ENCODE measurements at regions not wholly inside any gene's neighbourhood (a gene's known extent, or its start where the extent isn't known, plus 50 kb on each side); places are given as distances from the start of the nearest gene placed in this dataset.
"Not testable (repeated sequence)": the region's sequence is repeated elsewhere in the genome, so short reads cannot be mapped to it uniquely, and the experiment has no call there.

DNA sequence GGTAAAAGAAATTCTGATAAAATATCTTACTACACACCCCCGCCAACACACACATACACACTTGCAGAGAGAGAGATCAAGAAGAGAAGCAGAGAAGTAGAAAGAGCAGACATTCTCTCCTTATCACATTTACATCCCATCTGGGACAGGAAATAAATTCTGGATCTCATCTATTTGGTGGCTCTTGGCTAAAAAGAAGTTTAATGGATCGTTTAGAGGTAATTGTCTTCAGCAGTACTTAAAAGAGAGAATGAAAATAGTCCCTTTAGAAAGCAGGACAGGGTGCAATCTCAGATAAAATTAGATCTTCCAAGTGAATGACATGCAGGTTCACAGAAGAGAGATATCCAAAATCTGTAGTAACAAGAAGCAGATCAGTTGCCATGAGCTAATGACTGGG is 1392.5 kb downstream of the RAPGEF2 start:
- H3K36me3 ChIP-seq (ENCODE audit: insufficient read depth, low read length), result no peaks in the 10 kb centered on the region
- no peaks in the 10 kb centered on the region for H3K4me1 ChIP-seq (ENCODE audit: insufficient read depth, low read length)
- H3K27me3 ChIP-seq (ENCODE audit: insufficient read depth, low read length, poor library complexity, severe bottlenecking), result no peaks in the 10 kb centered on the region
- H3K4me1 Mint-ChIP-seq, result no peaks in the 10 kb centered on the region
- H3K4me3 ChIP-seq (ENCODE audit: low read length), result no peak overlapping the region
- H3K27me3 Mint-ChIP-seq, result no peaks in the 10 kb centered on the region
- no peaks in the 10 kb centered on the region for H3K36me3 Mint-ChIP-seq
- H3K9me3 Mint-ChIP-seq, result peaks cover 0 to 37% (median 10%) of the 10 kb centered on the region in 5 donors
- ChIA-PET POLR2A (no interaction called here), CTCF (no interaction called here)
- DNase-seq, result no peak
- H3K27ac ChIP-seq (ENCODE audit: low read depth, low read length), result no peak overlapping the region
- no peak overlapping the region for H3K4me3 Mint-ChIP-seq
- no peak overlapping the region for H3K27ac Mint-ChIP-seq
- H3K9me3 ChIP-seq (ENCODE audit: low read length), result no peaks in the 10 kb centered on the region

DNA sequence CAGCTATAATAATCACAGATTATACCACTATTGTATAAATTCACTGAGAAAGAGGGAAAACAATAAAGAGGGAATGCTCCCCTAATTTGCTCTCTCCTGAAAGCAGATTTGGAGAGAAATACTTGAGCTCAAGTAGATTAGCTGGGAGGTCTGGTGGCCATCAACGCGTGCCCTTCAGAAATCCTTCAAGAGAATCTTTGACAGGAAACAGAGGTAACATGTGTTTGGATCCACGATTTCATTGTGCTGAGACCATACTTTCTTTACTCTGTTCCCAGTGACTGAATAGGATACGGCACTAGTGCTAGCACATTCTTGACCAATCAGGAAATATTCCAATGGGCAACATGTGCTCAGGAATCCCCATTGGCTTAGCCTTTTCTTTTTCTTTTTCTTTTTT is 1395.3 kb downstream of the RAPGEF2 start:
- H3K27ac ChIP-seq (ENCODE audit: low read depth, low read length), result no peak overlapping the region
- CTCF ChIA-PET, result no interaction called here

DNA sequence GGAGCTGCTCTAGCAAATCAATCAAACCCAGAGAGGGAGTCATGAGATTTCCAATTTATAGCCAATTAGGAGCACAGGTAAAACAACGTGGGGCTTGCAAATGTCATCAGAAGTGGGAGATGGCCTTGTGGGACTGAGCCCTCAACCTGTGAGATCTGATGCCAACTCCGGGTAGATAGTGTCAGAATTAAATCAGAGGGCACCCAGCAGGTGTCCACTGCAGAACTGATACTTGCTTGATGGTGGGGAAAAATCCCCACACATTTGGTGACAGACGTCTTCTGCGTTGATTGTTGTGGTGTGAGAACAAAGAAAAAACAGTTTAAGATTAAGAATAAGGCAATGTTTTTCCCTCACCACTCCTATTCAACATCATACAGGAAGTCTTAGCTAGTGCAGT is 1402.8 kb downstream of the RAPGEF2 start:
- H3K27ac ChIP-seq (ENCODE audit: low read depth, low read length), result no peak overlapping the region
- H3K36me3 Mint-ChIP-seq, result no peaks in the 10 kb centered on the region
- H3K4me1 ChIP-seq (ENCODE audit: insufficient read depth, low read length), result no peaks in the 10 kb centered on the region
- ChIA-PET CTCF (no interaction called here), POLR2A (no interaction called here)
- H3K27ac Mint-ChIP-seq, result no peak overlapping the region
- no peak for DNase-seq
- no peaks in the 10 kb centered on the region for H3K27me3 ChIP-seq (ENCODE audit: insufficient read depth, low read length, poor library complexity, severe bottlenecking)
- peaks cover 0 to 30% (median 4%) of the 10 kb centered on the region in 5 donors for H3K9me3 Mint-ChIP-seq
- H3K4me3 Mint-ChIP-seq, result no peak overlapping the region
- no peaks in the 10 kb centered on the region for H3K9me3 ChIP-seq (ENCODE audit: low read length)
- no peaks in the 10 kb centered on the region for H3K4me1 Mint-ChIP-seq
- H3K36me3 ChIP-seq (ENCODE audit: insufficient read depth, low read length), result no peaks in the 10 kb centered on the region
- H3K4me3 ChIP-seq (ENCODE audit: low read length), result no peak overlapping the region
- H3K27me3 Mint-ChIP-seq, result no peaks in the 10 kb centered on the region

More for the DNA sequence above, 1395.3 kb downstream of the RAPGEF2 start:
- no peaks in the 10 kb centered on the region for H3K27me3 Mint-ChIP-seq
- Histone ChIP-seq H3K4me3 (ENCODE audit: low read length) (no peak overlapping the region), H3K36me3 (ENCODE audit: insufficient read depth, low read length) (no peaks in the 10 kb centered on the region), H3K4me1 (ENCODE audit: insufficient read depth, low read length) (no peaks in the 10 kb centered on the region), H3K9me3 (ENCODE audit: low read length) (no peaks in the 10 kb centered on the region), H3K27me3 (ENCODE audit: insufficient read depth, low read length, poor library complexity, severe bottlenecking) (no peaks in the 10 kb centered on the region)
- H3K4me3 Mint-ChIP-seq, result no peak overlapping the region
- no peaks in the 10 kb centered on the region for H3K36me3 Mint-ChIP-seq
- DNase-seq, result no peak
- no peaks in the 10 kb centered on the region for H3K4me1 Mint-ChIP-seq
- H3K27ac Mint-ChIP-seq, result no peak overlapping the region
- POLR2A ChIA-PET, result no interaction called here
- peaks cover 3 to 21% (median 9%) of the 10 kb centered on the region in 5 donors for H3K9me3 Mint-ChIP-seq

- Histone ChIP-seq H3K4me1 (ENCODE audit: insufficient read depth, low read length) (no peaks in the 10 kb centered on the region), H3K36me3 (ENCODE audit: insufficient read depth, low read length) (no peaks in the 10 kb centered on the region), H3K27me3 (ENCODE audit: insufficient read depth, low read length, poor library complexity, severe bottlenecking) (no peaks in the 10 kb centered on the region), H3K27ac (ENCODE audit: low read depth, low read length) (no peak overlapping the region), H3K9me3 (ENCODE audit: low read length) (no peaks in the 10 kb centered on the region), H3K4me3 (ENCODE audit: low read length) (no peak overlapping the region)
- Mint-ChIP-seq H3K36me3 (no peaks in the 10 kb centered on the region), H3K27me3 (no peaks in the 10 kb centered on the region), H3K27ac (no peak overlapping the region), H3K4me1 (no peaks in the 10 kb centered on the region), H3K4me3 (no peak overlapping the region), H3K9me3 (peaks cover 0 to 29% (median 9%) of the 10 kb centered on the region in 5 donors)
- ChIA-PET CTCF (no interaction called here), POLR2A (no interaction called here)
- DNase-seq, result no peak
Observed at GRCh38 chr4:160510928-160511327, 1408.0 kb downstream of the RAPGEF2 start.

- no peaks in the 10 kb centered on the region for H3K36me3 Mint-ChIP-seq
- H3K4me1 Mint-ChIP-seq, result no peaks in the 10 kb centered on the region
- no peak for DNase-seq
- H3K4me3 Mint-ChIP-seq, result no peak overlapping the region
- peaks cover 1 to 26% (median 9%) of the 10 kb centered on the region in 5 donors for H3K9me3 Mint-ChIP-seq
- H3K9me3 ChIP-seq (ENCODE audit: low read length), result no peaks in the 10 kb centered on the region
- H3K27me3 ChIP-seq (ENCODE audit: insufficient read depth, low read length, poor library complexity, severe bottlenecking), result no peaks in the 10 kb centered on the region
- H3K36me3 ChIP-seq (ENCODE audit: insufficient read depth, low read length), result no peaks in the 10 kb centered on the region
- no peak overlapping the region for H3K27ac ChIP-seq (ENCODE audit: low read depth, low read length)
- ChIA-PET CTCF (no interaction called here), POLR2A (no interaction called here)
- H3K27me3 Mint-ChIP-seq, result no peaks in the 10 kb centered on the region
- no peak overlapping the region for H3K4me3 ChIP-seq (ENCODE audit: low read length)
- H3K27ac Mint-ChIP-seq, result no peak overlapping the region
- H3K4me1 ChIP-seq (ENCODE audit: insufficient read depth, low read length), result no peaks in the 10 kb centered on the region
Observed at GRCh38 chr4:160514126-160514525, 1411.2 kb downstream of the RAPGEF2 start.

- Mint-ChIP-seq H3K27ac (no peak overlapping the region), H3K36me3 (no peaks in the 10 kb centered on the region), H3K9me3 (peaks cover 5 to 20% (median 9%) of the 10 kb centered on the region in 5 donors), H3K27me3 (no peaks in the 10 kb centered on the region), H3K4me3 (no peak overlapping the region), H3K4me1 (no peaks in the 10 kb centered on the region)
- Histone ChIP-seq H3K27ac (ENCODE audit: low read depth, low read length) (no peak overlapping the region), H3K9me3 (ENCODE audit: low read length) (no peaks in the 10 kb centered on the region), H3K36me3 (ENCODE audit: insufficient read depth, low read length) (no peaks in the 10 kb centered on the region), H3K4me1 (ENCODE audit: insufficient read depth, low read length) (no peaks in the 10 kb centered on the region), H3K27me3 (ENCODE audit: insufficient read depth, low read length, poor library complexity, severe bottlenecking) (no peaks in the 10 kb centered on the region), H3K4me3 (ENCODE audit: low read length) (no peak overlapping the region)
- no peak for DNase-seq
- CTCF ChIA-PET, result no interaction called here
- POLR2A ChIA-PET, result no interaction called here
Observed at GRCh38 chr4:160523231-160523630, 1420.4 kb downstream of the RAPGEF2 start.

DNA sequence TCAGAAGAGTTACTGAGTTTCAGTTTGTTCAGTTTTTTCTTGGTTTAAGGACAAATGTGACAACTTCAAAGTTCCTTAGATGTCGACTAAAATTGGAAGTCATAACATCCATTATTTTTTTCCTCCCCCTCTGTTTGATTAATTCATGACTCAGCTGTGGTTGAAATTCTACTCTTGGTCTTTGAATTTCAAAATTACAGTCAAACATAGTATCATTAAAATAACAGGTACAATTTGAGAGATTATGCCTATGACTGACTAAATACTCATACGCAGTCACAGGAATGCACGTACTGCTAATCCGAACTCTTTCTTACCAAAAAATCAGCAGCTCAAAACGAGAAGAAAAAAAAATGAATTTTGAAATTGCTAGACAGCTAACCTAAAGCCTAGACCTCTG is 1434.8 kb downstream of the RAPGEF2 start:
- Histone ChIP-seq H3K4me1 (ENCODE audit: insufficient read depth, low read length) (no peaks in the 10 kb centered on the region), H3K27me3 (ENCODE audit: insufficient read depth, low read length, poor library complexity, severe bottlenecking) (no peaks in the 10 kb centered on the region), H3K9me3 (ENCODE audit: low read length) (no peaks in the 10 kb centered on the region), H3K27ac (ENCODE audit: low read depth, low read length) (no peak overlapping the region), H3K4me3 (ENCODE audit: low read length) (no peak overlapping the region), H3K36me3 (ENCODE audit: insufficient read depth, low read length) (no peaks in the 10 kb centered on the region)
- peaks cover 0 to 18% (median 15%) of the 10 kb centered on the region in 5 donors for H3K9me3 Mint-ChIP-seq
- H3K36me3 Mint-ChIP-seq, result no peaks in the 10 kb centered on the region
- no peak overlapping the region for H3K27ac Mint-ChIP-seq
- ChIA-PET CTCF (no interaction called here), POLR2A (no interaction called here)
- no peaks in the 10 kb centered on the region for H3K4me1 Mint-ChIP-seq
- no peaks in the 10 kb centered on the region for H3K27me3 Mint-ChIP-seq
- H3K4me3 Mint-ChIP-seq, result no peak overlapping the region
- DNase-seq, result no peak

GRCh38 chr4:160546201-160546600 is 1443.3 kb downstream of the RAPGEF2 start:
- H3K9me3 Mint-ChIP-seq, result peaks cover 3 to 23% (median 16%) of the 10 kb centered on the region in 5 donors
- CTCF ChIA-PET, result no interaction called here
- H3K4me1 ChIP-seq (ENCODE audit: insufficient read depth, low read length), result no peaks in the 10 kb centered on the region

DNA sequence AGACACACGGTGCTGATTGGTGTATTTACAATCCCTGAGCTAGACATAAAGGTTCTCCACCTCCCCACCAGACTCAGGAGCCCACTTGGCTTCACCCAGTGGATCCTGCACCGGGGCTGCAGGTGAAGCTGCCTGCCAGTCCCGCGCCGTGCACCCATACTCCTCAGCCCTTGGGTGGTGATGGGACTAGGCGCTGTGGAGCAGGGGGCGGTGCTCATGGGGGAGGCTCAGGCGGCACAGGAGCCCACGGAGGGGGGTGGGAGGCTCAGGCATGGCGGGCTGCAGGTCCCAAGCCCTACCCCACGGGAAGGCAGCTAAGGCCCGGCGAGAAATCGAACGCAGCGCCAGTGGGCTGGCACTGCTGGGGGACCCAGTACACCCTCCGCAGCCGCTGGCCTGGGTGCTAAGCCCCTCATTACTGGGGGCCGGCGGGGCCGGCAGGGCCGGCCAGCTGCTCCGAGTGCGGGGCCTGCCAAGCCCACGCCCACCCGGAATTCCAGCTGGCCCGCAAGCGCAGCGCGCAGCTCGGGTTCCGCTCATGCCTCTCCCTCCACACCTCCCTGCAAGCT is 1447.2 kb downstream of the RAPGEF2 start:
- DNase-seq; H3K4me1 Mint-ChIP-seq; H3K4me3 ChIP-seq (ENCODE audit: low read length); H3K27ac ChIP-seq (ENCODE audit: low read depth, low read length); H3K27ac Mint-ChIP-seq; POLR2A ChIA-PET; H3K27me3 ChIP-seq (ENCODE audit: insufficient read depth, low read length, poor library complexity, severe bottlenecking); H3K4me3 Mint-ChIP-seq; H3K9me3 ChIP-seq (ENCODE audit: low read length); H3K36me3 ChIP-seq (ENCODE audit: insufficient read depth, low read length); CTCF ChIA-PET; H3K4me1 ChIP-seq (ENCODE audit: insufficient read depth, low read length); H3K27me3 Mint-ChIP-seq; H3K36me3 Mint-ChIP-seq: not testable (repeated sequence)
- peaks cover 1 to 20% (median 9%) of the 10 kb centered on the region in 5 donors for H3K9me3 Mint-ChIP-seq

More at GRCh38 chr4:160546201-160546600, 1443.3 kb downstream of the RAPGEF2 start:
- POLR2A ChIA-PET, result no interaction called here
- DNase-seq, result no peak
- no peak overlapping the region for H3K27ac Mint-ChIP-seq
- Histone ChIP-seq H3K27ac (ENCODE audit: low read depth, low read length) (no peak overlapping the region), H3K36me3 (ENCODE audit: insufficient read depth, low read length) (no peaks in the 10 kb centered on the region), H3K4me3 (ENCODE audit: low read length) (no peak overlapping the region), H3K9me3 (ENCODE audit: low read length) (no peaks in the 10 kb centered on the region), H3K27me3 (ENCODE audit: insufficient read depth, low read length, poor library complexity, severe bottlenecking) (no peaks in the 10 kb centered on the region)
- H3K36me3 Mint-ChIP-seq, result no peaks in the 10 kb centered on the region
- no peaks in the 10 kb centered on the region for H3K4me1 Mint-ChIP-seq
- H3K27me3 Mint-ChIP-seq, result no peaks in the 10 kb centered on the region
- H3K4me3 Mint-ChIP-seq, result no peak overlapping the region
